Ishikawa (cell line): ENCODE measurements at regions not wholly inside any gene's neighbourhood (a gene's known extent, or its start where the extent isn't known, plus 50 kb on each side); places are given as distances from the start of the nearest gene placed in this dataset.

Source experiments
- CEBPB ChIP-seq: IDR thresholded peaks from 2 replicates; pipeline ENCODE4 v1.6.1; 2012
- EP300 ChIP-seq: IDR thresholded peaks from 2 replicates; pipeline ENCODE4 v1.6.1; 2012; ENCODE audit warnings: borderline replicate concordance
- RAD21 ChIP-seq: IDR thresholded peaks from 2 replicates; pipeline ENCODE4 v1.6.1; 2012; ENCODE audit warnings: low read depth
- YY1 ChIP-seq: IDR thresholded peaks from 2 replicates; pipeline ENCODE4 v1.6.1; 2012; ENCODE audit warnings: low read depth
- ZBTB7A ChIP-seq: IDR thresholded peaks from 2 replicates; pipeline ENCODE4 v1.6.1; 2012; ENCODE audit warnings: low read depth
- TF ChIP-seq, protein P1 (sequence below): IDR thresholded peaks from 2 replicates; pipeline ENCODE4 v1.6.1; 2012; ENCODE audit warnings: low read depth, mild to moderate bottlenecking
- TF ChIP-seq, protein P2 (sequence below): IDR thresholded peaks from 2 replicates; pipeline ENCODE4 v1.6.1; 2012

DNA sequence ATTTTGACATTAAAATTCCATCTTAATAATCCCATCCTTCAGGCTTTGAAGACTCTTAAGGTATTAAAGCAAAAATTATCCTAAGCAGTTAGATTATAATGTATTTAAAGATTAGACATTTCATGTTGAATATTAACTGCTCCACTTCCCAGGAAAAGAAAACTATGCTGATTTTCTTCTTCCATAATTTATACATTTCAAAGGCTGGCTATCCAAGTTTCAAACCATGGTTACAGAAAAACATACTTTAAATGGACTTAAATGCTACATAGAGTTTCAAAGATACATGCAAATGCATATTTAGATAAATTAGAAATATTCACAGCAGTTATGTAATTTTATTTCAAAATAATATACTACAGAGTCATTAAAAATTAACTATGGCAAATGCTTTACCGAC is 1505.6 kb upstream of the ZEB2 start:
- TF ChIP-seq EP300, result no peak
- TF ChIP-seq, protein P1, sequence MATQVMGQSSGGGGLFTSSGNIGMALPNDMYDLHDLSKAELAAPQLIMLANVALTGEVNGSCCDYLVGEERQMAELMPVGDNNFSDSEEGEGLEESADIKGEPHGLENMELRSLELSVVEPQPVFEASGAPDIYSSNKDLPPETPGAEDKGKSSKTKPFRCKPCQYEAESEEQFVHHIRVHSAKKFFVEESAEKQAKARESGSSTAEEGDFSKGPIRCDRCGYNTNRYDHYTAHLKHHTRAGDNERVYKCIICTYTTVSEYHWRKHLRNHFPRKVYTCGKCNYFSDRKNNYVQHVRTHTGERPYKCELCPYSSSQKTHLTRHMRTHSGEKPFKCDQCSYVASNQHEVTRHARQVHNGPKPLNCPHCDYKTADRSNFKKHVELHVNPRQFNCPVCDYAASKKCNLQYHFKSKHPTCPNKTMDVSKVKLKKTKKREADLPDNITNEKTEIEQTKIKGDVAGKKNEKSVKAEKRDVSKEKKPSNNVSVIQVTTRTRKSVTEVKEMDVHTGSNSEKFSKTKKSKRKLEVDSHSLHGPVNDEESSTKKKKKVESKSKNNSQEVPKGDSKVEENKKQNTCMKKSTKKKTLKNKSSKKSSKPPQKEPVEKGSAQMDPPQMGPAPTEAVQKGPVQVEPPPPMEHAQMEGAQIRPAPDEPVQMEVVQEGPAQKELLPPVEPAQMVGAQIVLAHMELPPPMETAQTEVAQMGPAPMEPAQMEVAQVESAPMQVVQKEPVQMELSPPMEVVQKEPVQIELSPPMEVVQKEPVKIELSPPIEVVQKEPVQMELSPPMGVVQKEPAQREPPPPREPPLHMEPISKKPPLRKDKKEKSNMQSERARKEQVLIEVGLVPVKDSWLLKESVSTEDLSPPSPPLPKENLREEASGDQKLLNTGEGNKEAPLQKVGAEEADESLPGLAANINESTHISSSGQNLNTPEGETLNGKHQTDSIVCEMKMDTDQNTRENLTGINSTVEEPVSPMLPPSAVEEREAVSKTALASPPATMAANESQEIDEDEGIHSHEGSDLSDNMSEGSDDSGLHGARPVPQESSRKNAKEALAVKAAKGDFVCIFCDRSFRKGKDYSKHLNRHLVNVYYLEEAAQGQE, result no peak
- no peak for TF ChIP-seq YY1
- no peak for TF ChIP-seq ZBTB7A
- TF ChIP-seq, protein P2, sequence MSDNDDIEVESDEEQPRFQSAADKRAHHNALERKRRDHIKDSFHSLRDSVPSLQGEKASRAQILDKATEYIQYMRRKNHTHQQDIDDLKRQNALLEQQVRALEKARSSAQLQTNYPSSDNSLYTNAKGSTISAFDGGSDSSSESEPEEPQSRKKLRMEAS, result no peak
- TF ChIP-seq CEBPB, result no peak
- no peak for TF ChIP-seq RAD21
